B cell (primary cell): ENCODE measurements at regions not wholly inside any gene's neighbourhood (a gene's known extent, or its start where the extent isn't known, plus 50 kb on each side); places are given as distances from the start of the nearest gene placed in this dataset.

Experiments
- EZH2 ChIP-seq: IDR thresholded peaks from 2 replicates; pipeline ENCODE4 v1.6.1; 2012; ENCODE audit warnings: borderline replicate concordance, low read depth, mild to moderate bottlenecking, moderate library complexity, low read length; ENCODE audit not compliant: insufficient read depth, poor library complexity, severe bottlenecking
- TF ChIP-seq, protein P1 (sequence below): fragments of 200-600 bp; IDR thresholded peaks from one replicate; pipeline ENCODE4 v1.8.0; 2022; ENCODE audit warnings: antibody characterized with exemption, mild to moderate bottlenecking

DNA sequence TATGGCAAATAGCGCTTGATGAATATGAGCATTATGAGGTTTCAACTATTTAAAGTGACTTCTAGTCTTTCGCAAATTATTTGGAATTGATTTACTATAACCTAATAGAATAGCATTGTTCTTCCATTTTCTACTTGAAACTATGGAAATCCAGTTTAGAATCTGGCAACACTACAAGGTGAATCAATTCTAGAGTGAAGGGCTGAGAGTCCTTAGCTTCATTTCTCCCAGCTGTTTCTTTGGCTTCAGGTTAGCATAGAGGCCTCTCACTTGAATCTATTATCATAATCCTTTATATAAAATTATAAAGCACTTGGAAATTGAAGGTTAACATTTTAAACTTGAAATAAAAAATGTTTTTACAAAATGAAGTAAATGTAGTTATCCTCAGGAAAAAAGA is 318.8 kb downstream of the CCDC85A start:
- TF ChIP-seq, protein P1, sequence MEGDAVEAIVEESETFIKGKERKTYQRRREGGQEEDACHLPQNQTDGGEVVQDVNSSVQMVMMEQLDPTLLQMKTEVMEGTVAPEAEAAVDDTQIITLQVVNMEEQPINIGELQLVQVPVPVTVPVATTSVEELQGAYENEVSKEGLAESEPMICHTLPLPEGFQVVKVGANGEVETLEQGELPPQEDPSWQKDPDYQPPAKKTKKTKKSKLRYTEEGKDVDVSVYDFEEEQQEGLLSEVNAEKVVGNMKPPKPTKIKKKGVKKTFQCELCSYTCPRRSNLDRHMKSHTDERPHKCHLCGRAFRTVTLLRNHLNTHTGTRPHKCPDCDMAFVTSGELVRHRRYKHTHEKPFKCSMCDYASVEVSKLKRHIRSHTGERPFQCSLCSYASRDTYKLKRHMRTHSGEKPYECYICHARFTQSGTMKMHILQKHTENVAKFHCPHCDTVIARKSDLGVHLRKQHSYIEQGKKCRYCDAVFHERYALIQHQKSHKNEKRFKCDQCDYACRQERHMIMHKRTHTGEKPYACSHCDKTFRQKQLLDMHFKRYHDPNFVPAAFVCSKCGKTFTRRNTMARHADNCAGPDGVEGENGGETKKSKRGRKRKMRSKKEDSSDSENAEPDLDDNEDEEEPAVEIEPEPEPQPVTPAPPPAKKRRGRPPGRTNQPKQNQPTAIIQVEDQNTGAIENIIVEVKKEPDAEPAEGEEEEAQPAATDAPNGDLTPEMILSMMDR = no peak
- TF ChIP-seq EZH2 = no peak
